Neural crest cell (in vitro differentiated cells): ENCODE measurements at regions not wholly inside any gene's neighbourhood (a gene's known extent, or its start where the extent isn't known, plus 50 kb on each side); places are given as distances from the start of the nearest gene placed in this dataset.

Experiments used
- DNase-seq: peaks from one replicate; pipeline ENCODE4 v3.0.0; 2021; ENCODE audit warnings: low read depth, mixed read lengths, low spot score
- H3K27ac Mint-ChIP-seq: one replicate; pipeline ENCODE4 v1.8.0; 2021; ENCODE audit warnings: mild to moderate bottlenecking, mixed read lengths; ENCODE audit not compliant: unreplicated experiment
- H3K27me3 Mint-ChIP-seq: 2 replicates; pipeline ENCODE4 v1.8.0; 2021; ENCODE audit warnings: low read depth, mild to moderate bottlenecking, mixed read lengths
- H3K36me3 Mint-ChIP-seq: 2 replicates; pipeline ENCODE4 v1.8.0; 2021; ENCODE audit warnings: low read depth, mild to moderate bottlenecking, mixed read lengths
- H3K4me1 Mint-ChIP-seq: 2 replicates; pipeline ENCODE4 v1.8.0; 2021; ENCODE audit warnings: mixed read lengths
- H3K4me3 Mint-ChIP-seq: one replicate; pipeline ENCODE4 v1.8.0; 2021; ENCODE audit warnings: mild to moderate bottlenecking, mixed read lengths
- H3K9me3 Mint-ChIP-seq: 2 replicates; pipeline ENCODE4 v1.8.0; 2021; ENCODE audit warnings: mixed read lengths
- CTCF ChIP-seq: fragments of 200-600 bp; sonication (generic); conservative IDR thresholded peaks from 2 replicates; pipeline ENCODE4 v1.5.0; 2021; ENCODE audit warnings: antibody characterized with exemption, mild to moderate bottlenecking

- Mint-ChIP-seq H3K4me1 (no peaks in the 10 kb centered on the region), H3K27me3 (no peaks in the 10 kb centered on the region), H3K9me3 (no peaks in the 10 kb centered on the region), H3K27ac (no peak overlapping the region), H3K36me3 (no peaks in the 10 kb centered on the region), H3K4me3 (no peak overlapping the region)
- TF ChIP-seq CTCF = no peak
- no peak for DNase-seq
These were observed 454.8 kb downstream of the FUT8 start for GRCh38 chr14:65867333-65867732.

- Mint-ChIP-seq H3K27ac (no peak overlapping the region), H3K36me3 (no peaks in the 10 kb centered on the region), H3K9me3 (no peaks in the 10 kb centered on the region), H3K4me3 (no peak overlapping the region), H3K27me3 (no peaks in the 10 kb centered on the region), H3K4me1 (no peaks in the 10 kb centered on the region)
- DNase-seq = no peak
- TF ChIP-seq CTCF = no peak
These were observed 460.0 kb downstream of the FUT8 start for GRCh38 chr14:65872536-65872935.

- DNase-seq = no peak
- peaks cover 4% of the 10 kb centered on the region for H3K36me3 Mint-ChIP-seq
- H3K27me3 Mint-ChIP-seq = no peaks in the 10 kb centered on the region
- no peak overlapping the region for H3K4me3 Mint-ChIP-seq
- peaks cover 5% of the 10 kb centered on the region for H3K9me3 Mint-ChIP-seq
- H3K4me1 Mint-ChIP-seq = no peaks in the 10 kb centered on the region
- no peak overlapping the region for H3K27ac Mint-ChIP-seq
- TF ChIP-seq CTCF = no peak
These were observed 464.6 kb downstream of the FUT8 start for GRCh38 chr14:65877166-65877565.

- Mint-ChIP-seq H3K27ac (no peak overlapping the region), H3K36me3 (peaks cover 4% of the 10 kb centered on the region), H3K4me1 (no peaks in the 10 kb centered on the region), H3K27me3 (no peaks in the 10 kb centered on the region), H3K4me3 (no peak overlapping the region), H3K9me3 (peaks cover 5% of the 10 kb centered on the region)
- DNase-seq = no peak
- TF ChIP-seq CTCF = no peak
These were observed 465.1 kb downstream of the FUT8 start for GRCh38 chr14:65877624-65878023.

- H3K4me1 Mint-ChIP-seq = no peaks in the 10 kb centered on the region
- H3K36me3 Mint-ChIP-seq = peaks cover 6% of the 10 kb centered on the region
- no peaks in the 10 kb centered on the region for H3K27me3 Mint-ChIP-seq
- DNase-seq = no peak
- peaks cover 9% of the 10 kb centered on the region for H3K9me3 Mint-ChIP-seq
- no peak overlapping the region for H3K27ac Mint-ChIP-seq
- no peak overlapping the region for H3K4me3 Mint-ChIP-seq
- TF ChIP-seq CTCF = no peak
These were observed 466.1 kb downstream of the FUT8 start for GRCh38 chr14:65878586-65878985.
